ENCODE measurements at regions not wholly inside any gene's neighbourhood (a gene's known extent, or its start where the extent isn't known, plus 50 kb on each side); places are given as distances from the start of the nearest gene placed in this dataset.

GRCh38 chr17:73986641-73987177 is 216.8 kb upstream of the RPL38 start:
- Histone ChIP-seq H3K4me3 (no peak overlapping the region), H3K4me1 (peaks cover 0 to 4% (median 0%) of the 10 kb centered on the region in 9 donors), H3K36me3 (no peaks in the 10 kb centered on the region), H3K27ac (no peak overlapping the region), H3K27me3 (peaks cover 0 to 77% (median 33%) of the 10 kb centered on the region in 7 donors), H3K9me3 (no peaks in the 10 kb centered on the region)
- WGBS, 2 donors = 75 to 81% methylated on average over 9 of the region's 9 CpGs
- DNase-seq (no peak), ATAC-seq (no peak)
- TF ChIP-seq CTCF (IDR thresholded peaks at IDR 0.05) = no peak
- intact Hi-C loops (cut with DNase I) = loop anchor here in 1 of 10 donors (10.0 kb wide), 1 partner anchor 58 kb away; no protein-coding TSS in a partner anchor

GRCh38 chr17:73987395-73987794 is 216.1 kb upstream of the RPL38 start:
- intact Hi-C loops (cut with DNase I) = loop anchor here in 1 of 10 donors (10.0 kb wide), 1 partner anchor 57 kb away; no protein-coding TSS in a partner anchor
- DNase-seq = no peak
- 77 to 84% methylated on average over 9 of the region's 9 CpGs for WGBS, 2 donors
- no peak for TF ChIP-seq CTCF (IDR thresholded peaks at IDR 0.05)
- no peak overlapping the region for H3K27ac ChIP-seq
- peaks cover 0 to 4% (median 0%) of the 10 kb centered on the region in 9 donors for H3K4me1 ChIP-seq
- no peak for ATAC-seq
- no peaks in the 10 kb centered on the region for H3K9me3 ChIP-seq
- H3K4me3 ChIP-seq = no peak overlapping the region
- H3K27me3 ChIP-seq = peaks cover 0 to 72% (median 38%) of the 10 kb centered on the region in 7 donors
- no peaks in the 10 kb centered on the region for H3K36me3 ChIP-seq

- H3K27me3 ChIP-seq = peaks cover 0 to 73% (median 36%) of the 10 kb centered on the region in 7 donors
- H3K36me3 ChIP-seq = no peaks in the 10 kb centered on the region
- WGBS, 2 donors = 57 to 58% methylated on average over 16 of the region's 16 CpGs
These were observed 215.5 kb upstream of the RPL38 start for GRCh38 chr17:73987845-73988509.

GRCh38 chr17:73989671-73990070 is 213.8 kb upstream of the RPL38 start:
- no peak overlapping the region for H3K4me3 ChIP-seq
- intact Hi-C loops (cut with DNase I) = loop anchor here in 1 of 10 donors (10.0 kb wide), 1 partner anchor 55 kb away; no protein-coding TSS in a partner anchor
- H3K27me3 ChIP-seq = peaks cover 0 to 68% (median 38%) of the 10 kb centered on the region in 7 donors
- no peak overlapping the region for H3K27ac ChIP-seq
- H3K9me3 ChIP-seq = no peaks in the 10 kb centered on the region
- ATAC-seq (no peak), DNase-seq (no peak)
- no peak for TF ChIP-seq CTCF (IDR thresholded peaks at IDR 0.05)
- H3K36me3 ChIP-seq = no peaks in the 10 kb centered on the region
- H3K4me1 ChIP-seq = no peaks in the 10 kb centered on the region
- 51 to 54% methylated on average over 14 of the region's 14 CpGs for WGBS, 2 donors

More at GRCh38 chr17:73987845-73988509, 215.5 kb upstream of the RPL38 start:
- TF ChIP-seq CTCF (IDR thresholded peaks at IDR 0.05) = no peak
- Histone ChIP-seq H3K27ac (no peak overlapping the region), H3K9me3 (no peaks in the 10 kb centered on the region), H3K4me1 (peaks cover 0 to 2% (median 0%) of the 10 kb centered on the region in 9 donors), H3K4me3 (no peak overlapping the region)
- no peak for ATAC-seq
- DNase-seq = no peak
- intact Hi-C loops (cut with DNase I) = loop anchor here in 1 of 10 donors (10.0 kb wide), 1 partner anchor 57 kb away; no protein-coding TSS in a partner anchor
